Ascending aorta (tissue), 2 donors: ENCODE measurements at regions not wholly inside any gene's neighbourhood (a gene's known extent, or its start where the extent isn't known, plus 50 kb on each side); places are given as distances from the start of the nearest gene placed in this dataset.

Experiments used
- DNase-seq, 2 donors: peaks; one replicate each; pipeline ENCODE4 v3.0.0-alpha.2; 2019; ENCODE audit warnings: low spot score in 2 of 2
- H3K27ac ChIP-seq, 2 donors: fragments of 200-600 bp; sonication (generic); one replicate each; pipeline ENCODE4 v1.5.1; 2016 to 2017; ENCODE audit warnings: mild to moderate bottlenecking in 1 of 2
- H3K27me3 ChIP-seq: fragments of 200-600 bp; sonication (generic); one replicate; pipeline ENCODE4 v1.5.1; 2017
- H3K36me3 ChIP-seq, 2 donors: fragments of 200-600 bp; sonication (generic); one replicate each; pipeline ENCODE4 v1.5.1; 2016
- H3K4me1 ChIP-seq, 2 donors: fragments of 200-600 bp; sonication (generic); one replicate each; pipeline ENCODE4 v1.5.1; 2016 to 2017; ENCODE audit warnings: mild to moderate bottlenecking in 1 of 2
- H3K4me3 ChIP-seq, 2 donors: fragments of 200-600 bp; sonication (generic); one replicate each; pipeline ENCODE4 v1.5.1; 2016 to 2017; ENCODE audit warnings: mild to moderate bottlenecking in 1 of 2
- H3K9me3 ChIP-seq, 2 donors: fragments of 200-600 bp; sonication (generic); one replicate each; pipeline ENCODE4 v1.5.1; 2016
- CTCF ChIP-seq, 3 experiments: fragments of 200-600 bp in 2 of 3; fragments of 450-650 bp in 1 of 3; sonication (generic) in 2 of 3; IDR thresholded peaks; one replicate each; pipeline ENCODE4 v1.5.1; 2016 to 2019; ENCODE audit warnings: antibody characterized with exemption in 3 of 3, mild to moderate bottlenecking in 1 of 3, moderate library complexity in 1 of 3
- intact Hi-C: fragments of 100-400 bp; cut with DNase I; formaldehyde crosslinking; loops from one replicate; pipeline ENCODE4 v1.15.1; 2023

GRCh38 chr1:239483391-239483790 is 97.0 kb downstream of the CHRM3 start:
- Histone ChIP-seq H3K4me3 (no peak overlapping the region), H3K4me1 (no peaks in the 10 kb centered on the region), H3K27ac (no peak overlapping the region), H3K9me3 (peaks cover 4 to 7% of the 10 kb centered on the region in 2 donors), H3K36me3 (no peaks in the 10 kb centered on the region), H3K27me3 (no peaks in the 10 kb centered on the region)
- no peak for DNase-seq
- no peak for TF ChIP-seq CTCF (IDR thresholded peaks at IDR 0.05)
- intact Hi-C loops: no loop called here

- Histone ChIP-seq H3K9me3 (no peaks in the 10 kb centered on the region), H3K36me3 (no peaks in the 10 kb centered on the region), H3K4me3 (no peak overlapping the region), H3K27me3 (no peaks in the 10 kb centered on the region), H3K4me1 (no peaks in the 10 kb centered on the region), H3K27ac (no peak overlapping the region)
- intact Hi-C loops: no loop called here
- no peak for DNase-seq
- TF ChIP-seq CTCF (IDR thresholded peaks at IDR 0.05): no peak
Measured at GRCh38 chr1:239493811-239494414, 107.5 kb downstream of the CHRM3 start.

- Histone ChIP-seq H3K27ac (no peak overlapping the region), H3K9me3 (no peaks in the 10 kb centered on the region), H3K36me3 (no peaks in the 10 kb centered on the region), H3K4me3 (no peak overlapping the region), H3K27me3 (no peaks in the 10 kb centered on the region), H3K4me1 (no peaks in the 10 kb centered on the region)
- intact Hi-C loops: no loop called here
- no peak for DNase-seq
- no peak for TF ChIP-seq CTCF (IDR thresholded peaks at IDR 0.05)
Measured at GRCh38 chr1:239505094-239505493, 118.7 kb downstream of the CHRM3 start.

GRCh38 chr1:239507826-239508225 is 121.5 kb downstream of the CHRM3 start:
- H3K27me3 ChIP-seq: no peaks in the 10 kb centered on the region
- H3K4me1 ChIP-seq: no peaks in the 10 kb centered on the region
- H3K9me3 ChIP-seq: no peaks in the 10 kb centered on the region
- intact Hi-C loops: no loop called here
- no peak overlapping the region for H3K27ac ChIP-seq
- TF ChIP-seq CTCF (IDR thresholded peaks at IDR 0.05): no peak
- H3K4me3 ChIP-seq: no peak overlapping the region
- H3K36me3 ChIP-seq: no peaks in the 10 kb centered on the region
- DNase-seq: no peak

GRCh38 chr1:239511875-239512274 is 125.5 kb downstream of the CHRM3 start:
- Histone ChIP-seq H3K9me3 (no peaks in the 10 kb centered on the region), H3K4me1 (no peaks in the 10 kb centered on the region), H3K4me3 (no peak overlapping the region), H3K27me3 (no peaks in the 10 kb centered on the region), H3K27ac (no peak overlapping the region), H3K36me3 (no peaks in the 10 kb centered on the region)
- no peak for TF ChIP-seq CTCF (IDR thresholded peaks at IDR 0.05)
- no peak for DNase-seq
- intact Hi-C loops: no loop called here

- Histone ChIP-seq H3K27me3 (no peaks in the 10 kb centered on the region), H3K36me3 (no peaks in the 10 kb centered on the region), H3K4me3 (no peak overlapping the region), H3K9me3 (no peaks in the 10 kb centered on the region), H3K4me1 (no peaks in the 10 kb centered on the region), H3K27ac (no peak overlapping the region)
- DNase-seq: no peak
- intact Hi-C loops: no loop called here
- no peak for TF ChIP-seq CTCF (IDR thresholded peaks at IDR 0.05)
Measured at GRCh38 chr1:239516579-239516978, 130.2 kb downstream of the CHRM3 start.
